ENCODE measurements at regions not wholly inside any gene's neighbourhood (a gene's known extent, or its start where the extent isn't known, plus 50 kb on each side); places are given as distances from the start of the nearest gene placed in this dataset.
"Not testable (repeated sequence)": the region's sequence is repeated elsewhere in the genome, so short reads cannot be mapped to it uniquely, and the experiment has no call there.

- Mint-ChIP-seq H3K4me3 (no peak overlapping the region), H3K9me3 (ENCODE audit: low read depth) (no peaks in the 10 kb centered on the region), H3K27me3 (peaks cover 3% of the 10 kb centered on the region), H3K4me1 (no peaks in the 10 kb centered on the region), H3K27ac (no peak overlapping the region), H3K36me3 (no peaks in the 10 kb centered on the region)
- CTCF ChIA-PET: no interaction called here
- DNase-seq (no peak), ATAC-seq (no peak)
Observed at GRCh38 chr15:26073430-26074333, 210.6 kb upstream of the ATP10A start.

GRCh38 chr15:26070095-26070532 lies 207.0 kb upstream of the ATP10A start:
- Mint-ChIP-seq H3K36me3 (no peaks in the 10 kb centered on the region), H3K27me3 (peaks cover 10% of the 10 kb centered on the region), H3K4me1 (no peaks in the 10 kb centered on the region), H3K27ac (no peak overlapping the region), H3K9me3 (ENCODE audit: low read depth) (no peaks in the 10 kb centered on the region), H3K4me3 (no peak overlapping the region)
- ATAC-seq: no peak
- DNase-seq: no peak
- CTCF ChIA-PET: no interaction called here

- Mint-ChIP-seq H3K4me3 (no peak overlapping the region), H3K27ac (no peak overlapping the region), H3K4me1 (no peaks in the 10 kb centered on the region), H3K36me3 (no peaks in the 10 kb centered on the region), H3K27me3 (peaks cover 10% of the 10 kb centered on the region), H3K9me3 (ENCODE audit: low read depth) (no peaks in the 10 kb centered on the region)
- DNase-seq: no peak
- ATAC-seq: no peak
- CTCF ChIA-PET: no interaction called here
Observed at GRCh38 chr15:26069231-26069641, 206.1 kb upstream of the ATP10A start.

GRCh38 chr15:26066896-26067295 lies 203.8 kb upstream of the ATP10A start:
- H3K27ac Mint-ChIP-seq: no peak overlapping the region
- peaks cover 12% of the 10 kb centered on the region for H3K27me3 Mint-ChIP-seq
- no peaks in the 10 kb centered on the region for H3K36me3 Mint-ChIP-seq
- CTCF ChIA-PET: no interaction called here
- no peaks in the 10 kb centered on the region for H3K4me1 Mint-ChIP-seq
- no peak for DNase-seq
- H3K9me3 Mint-ChIP-seq (ENCODE audit: low read depth): no peaks in the 10 kb centered on the region
- H3K4me3 Mint-ChIP-seq: no peak overlapping the region
- ATAC-seq: no peak

GRCh38 chr15:26065723-26066122 lies 202.6 kb upstream of the ATP10A start:
- H3K9me3 Mint-ChIP-seq (ENCODE audit: low read depth): no peaks in the 10 kb centered on the region
- no peak overlapping the region for H3K27ac Mint-ChIP-seq
- DNase-seq: no peak
- no peak overlapping the region for H3K4me3 Mint-ChIP-seq
- CTCF ChIA-PET: no interaction called here
- no peak for ATAC-seq
- H3K36me3 Mint-ChIP-seq: no peaks in the 10 kb centered on the region
- H3K4me1 Mint-ChIP-seq: no peaks in the 10 kb centered on the region
- H3K27me3 Mint-ChIP-seq: peaks cover 12% of the 10 kb centered on the region

- no peak for DNase-seq
Observed at GRCh38 chr15:26061248-26061647, 198.1 kb upstream of the ATP10A start.

GRCh38 chr15:26056766-26057165 lies 193.6 kb upstream of the ATP10A start:
- not testable (repeated sequence) for H3K27me3 Mint-ChIP-seq; H3K4me3 Mint-ChIP-seq; H3K4me1 Mint-ChIP-seq; DNase-seq; H3K9me3 Mint-ChIP-seq (ENCODE audit: low read depth); H3K36me3 Mint-ChIP-seq; H3K27ac Mint-ChIP-seq; ATAC-seq
- CTCF ChIA-PET: interaction anchor here (0.6 kb wide), 1 partner anchor 123 kb away, joined by 3 read pairs; no protein-coding TSS in a partner anchor

More at GRCh38 chr15:26061248-26061647, 198.1 kb upstream of the ATP10A start:
- Mint-ChIP-seq H3K27ac (no peak overlapping the region), H3K4me3 (no peak overlapping the region), H3K36me3 (no peaks in the 10 kb centered on the region), H3K4me1 (no peaks in the 10 kb centered on the region), H3K9me3 (ENCODE audit: low read depth) (no peaks in the 10 kb centered on the region), H3K27me3 (peaks cover 2% of the 10 kb centered on the region)
- CTCF ChIA-PET: no interaction called here
- no peak for ATAC-seq

GRCh38 chr15:26051761-26052675 lies 188.9 kb upstream of the ATP10A start:
- no peak for ATAC-seq
- Mint-ChIP-seq H3K4me1 (no peaks in the 10 kb centered on the region), H3K36me3 (no peaks in the 10 kb centered on the region), H3K27me3 (no peaks in the 10 kb centered on the region), H3K4me3 (no peak overlapping the region), H3K9me3 (ENCODE audit: low read depth) (no peaks in the 10 kb centered on the region), H3K27ac (no peak overlapping the region)
- CTCF ChIA-PET: no interaction called here
- DNase-seq: no peak

GRCh38 chr15:26050984-26051383 lies 187.9 kb upstream of the ATP10A start:
- ATAC-seq: no peak
- no peak for DNase-seq
- CTCF ChIA-PET: no interaction called here
- H3K36me3 Mint-ChIP-seq: no peaks in the 10 kb centered on the region
- no peaks in the 10 kb centered on the region for H3K9me3 Mint-ChIP-seq (ENCODE audit: low read depth)
- no peaks in the 10 kb centered on the region for H3K4me1 Mint-ChIP-seq
- H3K27ac Mint-ChIP-seq: no peak overlapping the region
- no peaks in the 10 kb centered on the region for H3K27me3 Mint-ChIP-seq
- no peak overlapping the region for H3K4me3 Mint-ChIP-seq

- CTCF ChIA-PET: no interaction called here
Observed at GRCh38 chr15:26049900-26050657, 187.0 kb upstream of the ATP10A start.

GRCh38 chr15:26048669-26049068 lies 185.5 kb upstream of the ATP10A start:
- CTCF ChIA-PET: no interaction called here
- no peak for DNase-seq
- ATAC-seq: no peak
- H3K4me1 Mint-ChIP-seq: no peaks in the 10 kb centered on the region
- no peak overlapping the region for H3K27ac Mint-ChIP-seq
- no peaks in the 10 kb centered on the region for H3K27me3 Mint-ChIP-seq
- no peaks in the 10 kb centered on the region for H3K36me3 Mint-ChIP-seq
- no peak overlapping the region for H3K4me3 Mint-ChIP-seq
- no peaks in the 10 kb centered on the region for H3K9me3 Mint-ChIP-seq (ENCODE audit: low read depth)

More at GRCh38 chr15:26049900-26050657, 187.0 kb upstream of the ATP10A start:
- H3K4me1 Mint-ChIP-seq: no peaks in the 10 kb centered on the region
- ATAC-seq: no peak
- H3K4me3 Mint-ChIP-seq: no peak overlapping the region
- H3K27ac Mint-ChIP-seq: no peak overlapping the region
- H3K9me3 Mint-ChIP-seq (ENCODE audit: low read depth): no peaks in the 10 kb centered on the region
- H3K27me3 Mint-ChIP-seq: no peaks in the 10 kb centered on the region
- H3K36me3 Mint-ChIP-seq: no peaks in the 10 kb centered on the region
- DNase-seq: no peak

GRCh38 chr15:26045516-26045915 lies 182.4 kb upstream of the ATP10A start:
- CTCF ChIA-PET: no interaction called here

GRCh38 chr15:26043018-26043417 lies 179.9 kb upstream of the ATP10A start:
- no peak overlapping the region for H3K27ac Mint-ChIP-seq
- no peak overlapping the region for H3K4me3 Mint-ChIP-seq
- CTCF ChIA-PET: no interaction called here
- peaks cover 5% of the 10 kb centered on the region for H3K27me3 Mint-ChIP-seq
- peaks cover 4% of the 10 kb centered on the region for H3K4me1 Mint-ChIP-seq
- ATAC-seq (no peak), DNase-seq (no peak)
- H3K9me3 Mint-ChIP-seq (ENCODE audit: low read depth): no peaks in the 10 kb centered on the region
- no peaks in the 10 kb centered on the region for H3K36me3 Mint-ChIP-seq

More at GRCh38 chr15:26045516-26045915, 182.4 kb upstream of the ATP10A start:
- peaks cover 4% of the 10 kb centered on the region for H3K4me1 Mint-ChIP-seq
- no peak overlapping the region for H3K27ac Mint-ChIP-seq
- no peak for DNase-seq
- no peaks in the 10 kb centered on the region for H3K36me3 Mint-ChIP-seq
- H3K9me3 Mint-ChIP-seq (ENCODE audit: low read depth): no peaks in the 10 kb centered on the region
- no peak for ATAC-seq
- no peak overlapping the region for H3K4me3 Mint-ChIP-seq
- H3K27me3 Mint-ChIP-seq: no peaks in the 10 kb centered on the region
